NT2/D1 (cell line): ENCODE measurements at regions not wholly inside any gene's neighbourhood (a gene's known extent, or its start where the extent isn't known, plus 50 kb on each side); places are given as distances from the start of the nearest gene placed in this dataset.

Experiments used
- DNase-seq: peaks from one replicate; pipeline ENCODE4 v3.0.0-alpha.2; 2011; ENCODE audit warnings: low read depth, low spot score
- H3K27me3 ChIP-seq: 2 replicates; pipeline ENCODE4 v1.6.0; 2011; ENCODE audit warnings: mild to moderate bottlenecking; ENCODE audit not compliant: insufficient read length, insufficient read depth
- H3K36me3 ChIP-seq: 2 replicates; pipeline ENCODE4 v1.6.1; 2011; ENCODE audit warnings: mild to moderate bottlenecking, low read length, mixed read lengths; ENCODE audit not compliant: insufficient read depth, insufficient read length
- H3K4me1 ChIP-seq: 2 replicates; pipeline ENCODE4 v1.5.1; 2011; ENCODE audit not compliant: insufficient read depth, insufficient read length
- H3K4me3 ChIP-seq: 2 replicates; pipeline ENCODE4 v1.5.1; 2011; ENCODE audit warnings: low read depth; ENCODE audit not compliant: insufficient read length
- H3K9ac ChIP-seq: 2 replicates; pipeline ENCODE4 v1.6.0; 2011; ENCODE audit warnings: low read depth; ENCODE audit not compliant: insufficient read length
- H3K9me3 ChIP-seq: 2 replicates; pipeline ENCODE4 v1.5.1; 2011; ENCODE audit warnings: mild to moderate bottlenecking, low read length; ENCODE audit not compliant: insufficient read depth
- SUZ12 ChIP-seq: IDR thresholded peaks from 2 replicates; pipeline ENCODE4 v1.6.1; 2011; ENCODE audit not compliant: insufficient read length, insufficient read depth; ENCODE audit errors: extremely low read depth
- YY1 ChIP-seq: IDR thresholded peaks from 2 replicates; pipeline ENCODE4 v1.6.1; 2011; ENCODE audit not compliant: insufficient read length, insufficient read depth
- ZNF274 ChIP-seq: IDR thresholded peaks from 2 replicates; pipeline ENCODE4 v1.6.1; 2011; ENCODE audit warnings: mild to moderate bottlenecking, low read depth, low read length

DNA sequence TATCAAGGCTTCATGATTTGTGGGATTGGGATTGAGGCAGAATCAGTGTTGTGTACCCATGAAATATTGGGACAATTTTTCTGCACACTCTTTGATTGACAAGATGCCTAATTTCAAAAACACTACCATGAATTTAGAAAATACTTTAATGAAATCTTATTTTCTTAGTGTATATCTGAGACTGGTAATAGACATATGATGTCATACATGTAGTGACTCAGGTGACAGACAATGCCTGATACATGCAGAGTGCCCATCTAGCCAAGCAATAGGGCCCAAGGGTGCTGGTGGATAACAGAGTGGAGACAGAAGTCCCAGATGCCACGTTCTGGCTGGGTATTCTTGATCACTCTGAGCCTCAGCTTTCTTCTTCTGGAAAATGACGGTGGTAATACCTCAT is 279.6 kb upstream of the ARID1B start:
- no peaks in the 10 kb centered on the region for H3K36me3 ChIP-seq
- no peaks in the 10 kb centered on the region for H3K9me3 ChIP-seq
- no peak overlapping the region for H3K4me3 ChIP-seq
- TF ChIP-seq YY1: no peak
- TF ChIP-seq ZNF274: no peak
- TF ChIP-seq SUZ12: no peak
- H3K27me3 ChIP-seq: no peaks in the 10 kb centered on the region
- H3K4me1 ChIP-seq: no peaks in the 10 kb centered on the region
- DNase-seq: no peak
- no peak overlapping the region for H3K9ac ChIP-seq

DNA sequence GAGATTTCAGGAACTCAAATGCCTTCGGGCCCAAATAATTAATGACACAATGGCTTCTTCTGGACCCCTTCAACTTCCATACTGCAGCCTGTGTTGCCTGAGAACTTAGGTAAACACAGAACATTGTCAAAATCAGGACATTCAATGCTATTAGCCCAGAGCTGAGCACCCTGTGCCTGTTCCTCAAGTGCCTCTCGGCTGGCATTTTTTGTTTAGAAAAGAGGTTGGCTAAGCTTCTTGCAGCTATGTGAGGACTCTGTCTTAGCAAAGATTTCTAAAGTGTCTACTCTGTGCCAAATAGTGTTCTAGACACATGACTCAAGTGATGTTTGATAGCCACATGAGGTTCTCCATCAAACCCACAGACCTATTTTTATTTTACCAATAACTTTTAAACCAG is 289.3 kb upstream of the ARID1B start:
- Histone ChIP-seq H3K9me3 (no peaks in the 10 kb centered on the region), H3K27me3 (no peaks in the 10 kb centered on the region), H3K4me3 (no peak overlapping the region), H3K4me1 (no peaks in the 10 kb centered on the region), H3K36me3 (no peaks in the 10 kb centered on the region), H3K9ac (no peak overlapping the region)
- DNase-seq: no peak
- TF ChIP-seq ZNF274 (no peak), SUZ12 (no peak), YY1 (no peak)

DNA sequence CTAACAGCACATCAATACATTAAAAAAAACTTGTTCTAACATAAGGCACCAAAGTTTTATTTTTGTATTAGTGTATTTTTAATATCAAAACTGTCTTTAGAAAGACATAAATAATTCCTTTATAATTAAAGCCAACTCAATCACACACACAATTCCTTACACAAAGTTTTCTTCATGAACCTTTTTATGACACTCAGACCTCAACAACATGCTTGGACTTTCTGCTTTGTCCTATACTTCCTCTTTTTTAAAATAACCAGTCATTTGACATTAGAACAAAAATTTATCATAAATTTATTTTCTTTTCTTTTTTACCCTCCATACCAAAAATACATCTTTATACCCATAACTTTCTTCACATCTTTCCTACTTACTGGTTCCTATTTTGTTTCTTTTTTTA is 292.0 kb upstream of the ARID1B start:
- TF ChIP-seq YY1: no peak
- TF ChIP-seq SUZ12: no peak
- no peak for TF ChIP-seq ZNF274

DNA sequence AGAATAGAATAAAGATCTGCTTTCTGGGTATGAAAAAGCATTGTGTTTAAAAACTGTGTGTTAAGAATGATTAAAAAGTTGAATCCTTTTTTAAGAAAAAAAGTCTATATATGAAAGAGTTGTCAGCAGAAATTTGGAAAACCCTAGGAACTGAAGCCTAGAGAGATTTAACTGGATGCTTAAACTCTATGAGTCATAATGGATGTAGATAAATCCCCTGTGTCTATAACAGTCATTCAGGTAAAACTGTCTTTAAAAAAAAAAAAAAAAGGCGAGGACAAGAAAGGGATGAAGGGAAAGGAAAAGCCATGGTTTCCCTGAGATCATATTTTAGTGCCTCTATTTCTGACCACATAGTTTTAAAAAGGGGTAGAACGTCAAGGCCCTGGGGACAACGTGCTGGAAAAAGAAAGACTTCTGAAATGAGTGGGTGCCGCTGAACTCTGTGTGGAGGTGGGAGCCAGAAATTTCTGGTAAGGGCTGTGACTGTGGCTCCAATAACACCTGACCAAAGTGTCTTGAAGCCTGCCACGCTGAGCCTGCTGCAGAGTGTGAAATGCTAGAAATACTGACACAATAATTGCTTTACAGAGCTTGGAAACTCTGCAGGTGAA is 302.6 kb upstream of the ARID1B start:
- Histone ChIP-seq H3K4me1 (no peaks in the 10 kb centered on the region), H3K9me3 (no peaks in the 10 kb centered on the region)
- no peak for TF ChIP-seq SUZ12
- TF ChIP-seq ZNF274: no peak
- TF ChIP-seq YY1: no peak

More for the DNA sequence above, 292.0 kb upstream of the ARID1B start:
- Histone ChIP-seq H3K9ac (no peak overlapping the region), H3K4me3 (no peak overlapping the region), H3K27me3 (no peaks in the 10 kb centered on the region), H3K9me3 (no peaks in the 10 kb centered on the region), H3K36me3 (no peaks in the 10 kb centered on the region), H3K4me1 (no peaks in the 10 kb centered on the region)
- no peak for DNase-seq

DNA sequence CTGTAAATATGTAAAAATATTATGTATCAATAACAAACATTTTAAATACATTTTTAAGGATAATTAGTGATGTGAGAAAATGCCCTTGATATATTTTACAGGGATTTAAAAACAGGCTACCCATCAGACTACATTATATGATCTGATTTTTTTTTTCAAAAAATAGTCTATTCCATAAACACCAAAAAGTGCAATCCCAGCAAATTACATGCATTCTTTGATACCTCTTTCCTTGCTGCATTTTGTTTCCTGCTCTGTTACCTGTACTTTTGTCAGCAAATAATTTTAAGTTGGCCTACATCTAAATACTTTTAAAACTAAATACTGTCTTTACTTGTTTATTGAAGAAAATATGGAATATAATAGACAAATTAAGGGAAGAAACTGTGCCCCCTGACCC is 306.2 kb upstream of the ARID1B start:
- H3K4me1 ChIP-seq: no peaks in the 10 kb centered on the region
- TF ChIP-seq SUZ12: no peak
- no peak for TF ChIP-seq ZNF274
- TF ChIP-seq YY1: no peak
- H3K36me3 ChIP-seq: no peaks in the 10 kb centered on the region
- DNase-seq: no peak
- no peaks in the 10 kb centered on the region for H3K9me3 ChIP-seq
- H3K4me3 ChIP-seq: no peak overlapping the region
- no peak overlapping the region for H3K9ac ChIP-seq
- H3K27me3 ChIP-seq: no peaks in the 10 kb centered on the region

More for the DNA sequence above, 302.6 kb upstream of the ARID1B start:
- Histone ChIP-seq H3K36me3 (no peaks in the 10 kb centered on the region), H3K4me3 (no peak overlapping the region), H3K27me3 (no peaks in the 10 kb centered on the region), H3K9ac (no peak overlapping the region)
- no peak for DNase-seq

DNA sequence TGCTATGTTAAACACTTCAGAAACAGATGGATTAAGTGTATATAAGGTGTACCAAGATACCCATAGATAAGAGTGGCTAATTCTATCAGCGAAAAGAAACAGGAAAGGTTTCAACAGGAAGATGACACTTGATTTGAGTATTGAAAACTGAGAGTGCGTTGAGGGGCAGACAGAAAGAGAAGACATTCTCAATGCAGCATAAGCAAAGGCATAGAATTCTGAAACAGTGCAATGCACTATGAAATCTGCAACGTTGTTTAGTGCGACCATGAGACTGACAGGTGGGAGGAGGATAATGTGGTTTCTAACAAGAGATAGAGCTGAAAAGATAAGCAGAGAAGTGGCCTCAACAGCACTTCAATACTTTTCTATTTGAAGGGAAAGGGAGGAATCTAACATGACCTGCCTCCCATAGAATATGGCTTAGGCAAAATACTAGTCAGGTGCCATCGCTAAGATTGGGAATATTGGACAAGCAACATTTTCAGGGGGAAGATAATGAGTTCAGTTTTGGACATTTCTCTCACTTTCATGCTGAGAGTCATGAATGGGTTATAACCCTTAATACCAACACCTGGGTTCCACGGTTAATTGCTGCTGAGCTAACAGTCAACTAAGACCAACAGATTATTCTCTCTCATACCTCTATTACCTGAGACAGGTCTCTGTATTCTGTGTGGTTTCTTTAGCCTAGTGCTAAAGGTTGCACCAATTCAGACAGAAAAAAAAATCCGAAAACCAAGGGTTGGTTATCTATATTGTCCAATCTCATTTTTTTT is 312.9 kb upstream of the ARID1B start:
- Histone ChIP-seq H3K27me3 (no peaks in the 10 kb centered on the region), H3K9me3 (no peaks in the 10 kb centered on the region), H3K36me3 (no peaks in the 10 kb centered on the region), H3K4me1 (no peaks in the 10 kb centered on the region), H3K4me3 (no peak overlapping the region), H3K9ac (no peak overlapping the region)
- no peak for DNase-seq
- TF ChIP-seq YY1 (no peak), ZNF274 (no peak), SUZ12 (no peak)

DNA sequence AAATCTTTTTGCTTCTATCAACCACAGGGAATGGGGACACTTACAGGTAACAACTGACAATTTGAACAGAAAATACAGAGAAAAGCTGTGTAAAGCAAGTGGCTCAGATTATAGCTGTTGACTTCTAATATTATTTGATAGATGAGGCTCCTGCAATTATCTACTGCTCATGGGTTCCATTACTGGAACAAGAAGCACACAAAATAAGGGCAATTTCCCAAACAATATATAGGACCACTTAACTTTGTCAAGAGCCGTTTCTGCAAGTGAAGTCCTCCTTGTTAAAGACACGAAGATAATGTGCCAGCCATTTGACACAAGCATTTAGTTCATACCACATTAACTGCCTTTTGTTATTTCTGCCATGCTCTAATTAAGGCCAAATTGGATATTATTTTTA is 315.5 kb upstream of the ARID1B start:
- no peak overlapping the region for H3K4me3 ChIP-seq
- no peak overlapping the region for H3K9ac ChIP-seq
- no peak for DNase-seq
- TF ChIP-seq ZNF274 (no peak), SUZ12 (no peak), YY1 (no peak)
- H3K36me3 ChIP-seq: no peaks in the 10 kb centered on the region
- no peaks in the 10 kb centered on the region for H3K9me3 ChIP-seq
- no peaks in the 10 kb centered on the region for H3K27me3 ChIP-seq
- no peaks in the 10 kb centered on the region for H3K4me1 ChIP-seq

DNA sequence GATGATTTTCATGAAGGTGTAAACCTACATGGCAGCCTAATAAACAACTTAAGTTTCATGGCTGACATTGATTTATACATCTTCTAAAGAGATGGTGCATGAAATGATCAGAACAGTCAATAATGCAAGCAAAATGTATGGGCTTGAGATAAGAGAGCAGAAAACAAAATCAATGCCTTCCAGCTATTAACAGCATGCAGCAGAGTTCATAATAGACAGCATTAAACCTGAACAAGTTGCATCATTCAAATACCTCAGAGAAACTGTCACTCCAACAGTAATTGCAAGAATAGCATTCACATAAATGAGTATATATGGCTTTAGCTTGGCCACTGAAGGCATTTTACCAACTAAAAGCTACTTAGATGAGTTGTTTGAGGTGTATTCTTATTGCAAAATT is 319.6 kb upstream of the ARID1B start:
- no peaks in the 10 kb centered on the region for H3K9me3 ChIP-seq
- no peaks in the 10 kb centered on the region for H3K4me1 ChIP-seq
- no peak overlapping the region for H3K9ac ChIP-seq
- no peak overlapping the region for H3K4me3 ChIP-seq
- H3K36me3 ChIP-seq: no peaks in the 10 kb centered on the region
- no peak for DNase-seq
- TF ChIP-seq SUZ12: no peak
- TF ChIP-seq YY1: no peak
- TF ChIP-seq ZNF274: no peak
- no peaks in the 10 kb centered on the region for H3K27me3 ChIP-seq
